HCT116 (cell line): ENCODE measurements at regions not wholly inside any gene's neighbourhood (a gene's known extent, or its start where the extent isn't known, plus 50 kb on each side); places are given as distances from the start of the nearest gene placed in this dataset.

Source experiments
- ATAC-seq: fragments of 200-7000 bp; cut with Tn5 transposase; 2 replicates; pipeline ENCODE4 v1.9.1; 2020; ENCODE audit warnings: mild to moderate bottlenecking, moderate library complexity
- BruUV-seq: library from RNA; stranded (reverse); fragments of 400-500 nt; replicated peaks from 2 replicates; lab custom pipeline; 2021; lab: Mats Ljungman, UMichigan
- CTCF ChIA-PET: fragments of 300-600 bp; sonication (Branson Sonifier 250); formaldehyde crosslinking; loops from one replicate; lab custom pipeline; 2021; ENCODE audit warnings: antibody characterized with exemption; lab: Charles Lee
- POLR2A ChIA-PET: fragments of 300-600, 350-600 bp; sonication (Branson Sonifier 250); formaldehyde crosslinking; loops from one replicate; lab custom pipeline; 2021; ENCODE audit warnings: antibody characterized with exemption; lab: Charles Lee
- RAD21 ChIA-PET, 2 experiments: fragments of 300-600 bp; sonication (Branson Sonifier 250); formaldehyde crosslinking; loops; one replicate each; lab custom pipeline; 2023; ENCODE audit warnings: low total read pairs in 2 of 2; ENCODE audit not compliant: uncharacterized antibody in 2 of 2, unreplicated experiment in 2 of 2, low non-redundant PET in 1 of 2; lab: Charles Lee
- DNase-seq: peaks from one replicate; pipeline ENCODE4 v3.0.0-alpha.2; 2010; ENCODE audit warnings: low read depth, low spot score
- H2AFZ ChIP-seq: fragments of 200-600 bp; shearing (Covaris generic), sonication (generic); 2 replicates; pipeline ENCODE4 v1.6.1; 2017; ENCODE audit warnings: low read depth, mixed run types, mixed read lengths, antibody characterized with exemption, low read length; ENCODE audit not compliant: poor library complexity, severe bottlenecking
- H3K27ac ChIP-seq: 2 replicates; pipeline ENCODE4 v1.5.1; 2012; ENCODE audit warnings: low read depth, low read length
- H3K27me3 ChIP-seq: fragments of 200-600 bp; sonication (generic); 2 replicates; pipeline ENCODE4 v1.6.1; 2016; ENCODE audit warnings: mixed run types, low read length, mixed read lengths; ENCODE audit not compliant: insufficient read depth
- H3K36me3 ChIP-seq, 2 experiments: fragments of 200-500 bp in 1 of 2; fragments of 200-600 bp in 1 of 2; sonication (Bioruptor generic) in 1 of 2; sonication (generic) in 1 of 2; 2 replicates each; pipeline versions ENCODE4 v1.5.1 to v1.6.1; 2014 to 2016; ENCODE audit warnings: low read length in 2 of 2, inconsistent platforms in 1 of 2, mixed read lengths in 1 of 2, mixed run types in 1 of 2; ENCODE audit not compliant: insufficient read depth in 2 of 2, control insufficient read depth in 1 of 2
- H3K4me1 ChIP-seq, 2 experiments: fragments of 200-600 bp in 1 of 2; sonication (generic) in 1 of 2; 2 replicates each; pipeline versions ENCODE4 v1.5.1 to v1.6.1; 2012 to 2017; ENCODE audit warnings: low read length in 2 of 2, inconsistent platforms in 1 of 2, mild to moderate bottlenecking in 1 of 2, mixed read lengths in 1 of 2, mixed run types in 1 of 2, moderate library complexity in 1 of 2; ENCODE audit not compliant: insufficient read depth in 2 of 2, control insufficient read depth in 1 of 2
- H3K4me2 ChIP-seq: fragments of 200-600 bp; sonication (generic); 2 replicates; pipeline ENCODE4 v1.6.1; 2017; ENCODE audit warnings: mixed run types, low read length, mixed read lengths
- H3K4me3 ChIP-seq, 2 experiments: fragments of 200-600 bp in 1 of 2; sonication (generic) in 1 of 2; replicated peaks in 1 of 2; 2 replicates each; pipeline ENCODE4 v1.5.1; 2011 to 2016; ENCODE audit warnings: low read length in 2 of 2, control low read depth in 1 of 2, low read depth in 1 of 2, mild to moderate bottlenecking in 1 of 2, mixed read lengths in 1 of 2, mixed run types in 1 of 2
- H3K79me2 ChIP-seq: fragments of 200-600 bp; sonication (generic); 2 replicates; pipeline ENCODE4 v1.6.1; 2017; ENCODE audit warnings: mild to moderate bottlenecking, mixed run types, low read length, moderate library complexity, mixed read lengths; ENCODE audit not compliant: insufficient read depth
- H3K9ac ChIP-seq: fragments of 200-600 bp; sonication (generic); 2 replicates; pipeline ENCODE4 v1.6.1; 2016; ENCODE audit warnings: low read length, mixed read lengths
- H3K9me2 ChIP-seq: fragments of 200-600 bp; sonication (generic), shearing (Covaris generic); 2 replicates; pipeline ENCODE4 v1.6.1; 2017; ENCODE audit warnings: mixed run types, mild to moderate bottlenecking, moderate library complexity; ENCODE audit not compliant: insufficient read depth
- H3K9me3 ChIP-seq, 2 experiments: fragments of 200-500 bp in 1 of 2; fragments of 200-600 bp in 1 of 2; sonication (Bioruptor generic) in 1 of 2; sonication (generic) in 1 of 2; 2 replicates each; pipeline ENCODE4 v1.6.1; 2014 to 2017; ENCODE audit warnings: low read length in 2 of 2, mixed read lengths in 2 of 2, inconsistent platforms in 1 of 2, low read depth in 1 of 2, mild to moderate bottlenecking in 1 of 2, mixed run types in 1 of 2, moderate library complexity in 1 of 2; ENCODE audit not compliant: control insufficient read depth in 1 of 2, insufficient read depth in 1 of 2
- H4K20me1 ChIP-seq: fragments of 200-600 bp; sonication (generic), shearing (Covaris generic); 2 replicates; pipeline ENCODE4 v1.6.1; 2017; ENCODE audit warnings: mixed run types, mild to moderate bottlenecking, moderate library complexity; ENCODE audit not compliant: insufficient read depth
- RAD21 ChIP-seq: IDR thresholded peaks from 2 replicates; pipeline ENCODE4 v1.6.1; 2012; ENCODE audit warnings: low read depth, mild to moderate bottlenecking
- TCF7L2 ChIP-seq: IDR thresholded peaks from 2 replicates; pipeline ENCODE4 v1.7.0; 2011; ENCODE audit warnings: borderline replicate concordance, inconsistent platforms; ENCODE audit not compliant: insufficient read depth, insufficient read length; ENCODE audit errors: extremely low read depth
- ZFX ChIP-seq: fragments of 450-650 bp; IDR thresholded peaks from 2 replicates; pipeline ENCODE4 v1.6.1; 2017
- ZNF274 ChIP-seq: fragments of 200-500 bp; sonication (Bioruptor generic); IDR thresholded peaks from 2 replicates; pipeline ENCODE4 v1.6.1; 2014; ENCODE audit warnings: mild to moderate bottlenecking, low read depth, low read length, inconsistent platforms
- intact Hi-C: fragments of 100-400 bp; cut with micrococcal nuclease; formaldehyde crosslinking; loops from 2 replicates; pipeline ENCODE4 v1.10.0; 2022
- TF ChIP-seq, protein P1 (sequence below), 3 experiments: fragments of 200-600 bp in 1 of 3; sonication (generic) in 1 of 3; IDR thresholded peaks in 2 of 3; conservative IDR thresholded peaks in 1 of 3; 2 replicates each; pipeline ENCODE4 v1.5.1; 2012 to 2017; ENCODE audit warnings: low read depth in 2 of 3, low read length in 2 of 3, antibody characterized with exemption in 1 of 3, borderline replicate concordance in 1 of 3, control low read depth in 1 of 3, mild to moderate bottlenecking in 1 of 3, mixed read lengths in 1 of 3, mixed run types in 1 of 3, moderate library complexity in 1 of 3; ENCODE audit not compliant: insufficient read depth in 1 of 3
- TF ChIP-seq, protein P2 (sequence below): IDR thresholded peaks from 2 replicates; pipeline ENCODE4 v1.6.1; 2011; ENCODE audit warnings: mild to moderate bottlenecking, low read length, moderate library complexity; ENCODE audit not compliant: insufficient replicate concordance; ENCODE audit errors: extremely low read depth

DNA sequence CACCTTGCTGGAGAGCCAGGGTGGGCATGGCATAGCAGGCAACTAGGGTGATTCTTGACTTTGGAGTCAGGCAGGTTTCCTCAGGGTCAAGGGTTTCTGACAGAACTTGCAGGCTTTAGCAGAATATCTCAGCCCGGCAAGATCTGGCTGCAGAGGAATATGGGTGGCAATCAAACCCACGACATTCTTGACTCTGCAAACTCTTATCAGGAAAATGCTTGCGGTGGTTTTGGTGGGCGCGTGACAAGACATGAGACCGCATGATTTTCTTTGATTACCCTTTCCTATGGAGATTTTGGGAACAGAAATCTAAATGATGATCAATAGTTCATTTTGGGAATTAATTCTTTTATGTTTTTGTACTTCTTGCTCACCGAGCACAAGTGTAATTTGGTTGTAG, 449.5 kb downstream of the VRK1 start:
- Histone ChIP-seq H3K9me2 (no peaks in the 10 kb centered on the region), H3K9ac (no peak overlapping the region), H3K9me3 (no peaks in the 10 kb centered on the region), H3K4me1 (no peaks in the 10 kb centered on the region), H4K20me1 (no peaks in the 10 kb centered on the region), H3K4me3 (no peak overlapping the region), H3K4me2 (no peak overlapping the region), H3K27me3 (no peaks in the 10 kb centered on the region), H2AFZ (no peak overlapping the region), H3K79me2 (no peaks in the 10 kb centered on the region), H3K36me3 (no peaks in the 10 kb centered on the region), H3K27ac (no peak overlapping the region)
- ChIA-PET POLR2A (no interaction called here), CTCF (no interaction called here), RAD21 (no interaction called here)
- intact Hi-C loops: no loop called here
- ATAC-seq (no peak), DNase-seq (no peak)
- no TSS peak for BruUV-seq
- TF ChIP-seq, protein P1, sequence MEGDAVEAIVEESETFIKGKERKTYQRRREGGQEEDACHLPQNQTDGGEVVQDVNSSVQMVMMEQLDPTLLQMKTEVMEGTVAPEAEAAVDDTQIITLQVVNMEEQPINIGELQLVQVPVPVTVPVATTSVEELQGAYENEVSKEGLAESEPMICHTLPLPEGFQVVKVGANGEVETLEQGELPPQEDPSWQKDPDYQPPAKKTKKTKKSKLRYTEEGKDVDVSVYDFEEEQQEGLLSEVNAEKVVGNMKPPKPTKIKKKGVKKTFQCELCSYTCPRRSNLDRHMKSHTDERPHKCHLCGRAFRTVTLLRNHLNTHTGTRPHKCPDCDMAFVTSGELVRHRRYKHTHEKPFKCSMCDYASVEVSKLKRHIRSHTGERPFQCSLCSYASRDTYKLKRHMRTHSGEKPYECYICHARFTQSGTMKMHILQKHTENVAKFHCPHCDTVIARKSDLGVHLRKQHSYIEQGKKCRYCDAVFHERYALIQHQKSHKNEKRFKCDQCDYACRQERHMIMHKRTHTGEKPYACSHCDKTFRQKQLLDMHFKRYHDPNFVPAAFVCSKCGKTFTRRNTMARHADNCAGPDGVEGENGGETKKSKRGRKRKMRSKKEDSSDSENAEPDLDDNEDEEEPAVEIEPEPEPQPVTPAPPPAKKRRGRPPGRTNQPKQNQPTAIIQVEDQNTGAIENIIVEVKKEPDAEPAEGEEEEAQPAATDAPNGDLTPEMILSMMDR (IDR thresholded peaks at IDR 0.05 in 2 of 3, conservative IDR thresholded peaks at IDR 0.05 in 1 of 3; ENCODE audit: borderline replicate concordance in 1 of 3, insufficient read depth in 1 of 3, low read depth in 2 of 3, low read length in 2 of 3): no peak
- no peak for TF ChIP-seq RAD21
- TF ChIP-seq, protein P2, sequence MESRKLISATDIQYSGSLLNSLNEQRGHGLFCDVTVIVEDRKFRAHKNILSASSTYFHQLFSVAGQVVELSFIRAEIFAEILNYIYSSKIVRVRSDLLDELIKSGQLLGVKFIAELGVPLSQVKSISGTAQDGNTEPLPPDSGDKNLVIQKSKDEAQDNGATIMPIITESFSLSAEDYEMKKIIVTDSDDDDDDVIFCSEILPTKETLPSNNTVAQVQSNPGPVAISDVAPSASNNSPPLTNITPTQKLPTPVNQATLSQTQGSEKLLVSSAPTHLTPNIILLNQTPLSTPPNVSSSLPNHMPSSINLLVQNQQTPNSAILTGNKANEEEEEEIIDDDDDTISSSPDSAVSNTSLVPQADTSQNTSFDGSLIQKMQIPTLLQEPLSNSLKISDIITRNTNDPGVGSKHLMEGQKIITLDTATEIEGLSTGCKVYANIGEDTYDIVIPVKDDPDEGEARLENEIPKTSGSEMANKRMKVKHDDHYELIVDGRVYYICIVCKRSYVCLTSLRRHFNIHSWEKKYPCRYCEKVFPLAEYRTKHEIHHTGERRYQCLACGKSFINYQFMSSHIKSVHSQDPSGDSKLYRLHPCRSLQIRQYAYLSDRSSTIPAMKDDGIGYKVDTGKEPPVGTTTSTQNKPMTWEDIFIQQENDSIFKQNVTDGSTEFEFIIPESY: no peak
- TF ChIP-seq TCF7L2: no peak
- TF ChIP-seq ZNF274: no peak
- TF ChIP-seq ZFX: no peak
